HEK293T (cell line): ENCODE measurements at regions not wholly inside any gene's neighbourhood (a gene's known extent, or its start where the extent isn't known, plus 50 kb on each side); places are given as distances from the start of the nearest gene placed in this dataset.
A peak's percentile ranks its signal among the peaks of the same experiment; 100 is the strongest.

Experiments used
- CTCF ChIA-PET: fragments of 350-600 bp; formaldehyde crosslinking; extraction: SDS; loops from one replicate; lab custom pipeline; 2021; ENCODE audit warnings: antibody characterized with exemption, inconsistent platforms; lab: Yijun Ruan, JAX
- POLR2A ChIA-PET: fragments of 350-600 bp; formaldehyde crosslinking; extraction: SDS; loops from one replicate; lab custom pipeline; 2020; ENCODE audit warnings: antibody characterized with exemption, inconsistent platforms; lab: Yijun Ruan, JAX
- DNase-seq: peaks from one replicate; pipeline ENCODE4 v3.0.0; 2012; ENCODE audit warnings: mixed read lengths; ENCODE audit errors: extremely low spot score
- ARNT ChIP-seq: fragments of 450-650 bp; IDR thresholded peaks from 2 replicates; pipeline ENCODE4 v1.6.1; 2017; ENCODE audit warnings: mild to moderate bottlenecking
- BHLHE40 ChIP-seq: fragments of 450-650 bp; IDR thresholded peaks from 2 replicates; pipeline ENCODE4 v1.6.1; 2016; ENCODE audit warnings: mild to moderate bottlenecking, moderate library complexity, borderline replicate concordance
- CTBP1 ChIP-seq: fragments of 450-650 bp; IDR thresholded peaks from 2 replicates; pipeline ENCODE4 v1.6.1; 2016; ENCODE audit warnings: borderline replicate concordance
- ELF4 ChIP-seq: fragments of 450-650 bp; IDR thresholded peaks from 2 replicates; pipeline ENCODE4 v1.6.1; 2017; ENCODE audit warnings: antibody characterized with exemption
- FOXA1 ChIP-seq: fragments of 450-650 bp; IDR thresholded peaks from 2 replicates; pipeline ENCODE4 v1.6.1; 2016; ENCODE audit warnings: mild to moderate bottlenecking
- FOXK2 ChIP-seq: fragments of 450-650 bp; IDR thresholded peaks from 2 replicates; pipeline ENCODE4 v1.6.1; 2016; ENCODE audit warnings: mild to moderate bottlenecking
- FOXM1 ChIP-seq: fragments of 450-650 bp; IDR thresholded peaks from 2 replicates; pipeline ENCODE4 v1.6.1; 2017; ENCODE audit warnings: mild to moderate bottlenecking, borderline replicate concordance
- HDGF ChIP-seq: fragments of 450-650 bp; IDR thresholded peaks from 2 replicates; pipeline ENCODE4 v1.6.1; 2017; ENCODE audit warnings: antibody characterized with exemption, borderline replicate concordance
- L3MBTL2 ChIP-seq: fragments of 450-650 bp; conservative IDR thresholded peaks from 2 replicates; pipeline ENCODE4 v1.6.1; 2016; ENCODE audit warnings: mild to moderate bottlenecking
- LEF1 ChIP-seq: fragments of 450-650 bp; IDR thresholded peaks from 2 replicates; pipeline ENCODE4 v1.6.1; 2017; ENCODE audit warnings: mild to moderate bottlenecking, borderline replicate concordance
- NFRKB ChIP-seq: fragments of 450-650 bp; IDR thresholded peaks from 2 replicates; pipeline ENCODE4 v1.6.1; 2016; ENCODE audit warnings: mild to moderate bottlenecking, moderate library complexity
- SP1 ChIP-seq: fragments of 450-650 bp; IDR thresholded peaks from 2 replicates; pipeline ENCODE4 v1.6.1; 2017
- SUZ12 ChIP-seq: fragments of 450-650 bp; IDR thresholded peaks from 2 replicates; pipeline ENCODE4 v1.6.1; 2016; ENCODE audit warnings: mild to moderate bottlenecking
- TARDBP ChIP-seq: fragments of 450-650 bp; IDR thresholded peaks from 2 replicates; pipeline ENCODE4 v1.6.1; 2016
- ZNF384 ChIP-seq: fragments of 450-650 bp; IDR thresholded peaks from 2 replicates; pipeline ENCODE4 v1.6.1; 2016
- TF ChIP-seq, protein P1 (sequence below): fragments of 450-650 bp; IDR thresholded peaks from 2 replicates; pipeline ENCODE4 v1.6.1; 2016

DNA sequence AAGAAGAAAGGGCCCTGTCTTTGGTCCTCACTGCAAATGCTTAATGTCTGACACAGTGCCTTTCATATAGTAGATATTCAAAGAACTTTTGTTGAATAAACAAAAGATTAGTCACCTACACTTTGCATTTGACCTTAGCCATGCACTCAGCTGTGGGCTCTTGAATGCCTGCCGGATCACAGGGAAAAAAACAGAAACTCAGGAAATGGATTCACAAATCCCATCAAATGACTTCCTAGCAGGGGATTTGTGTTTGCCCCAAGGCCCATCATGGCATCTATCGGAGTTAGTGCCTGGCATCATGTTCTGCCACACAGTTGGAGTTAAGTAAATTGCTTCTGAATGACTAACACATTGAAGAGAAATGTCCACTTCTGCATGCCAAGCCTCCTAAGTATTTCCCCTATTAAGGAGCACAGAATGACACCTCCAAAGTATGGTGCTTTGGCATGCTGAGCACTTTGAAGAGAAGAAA, 72.3 kb upstream of the DST start:
- TF ChIP-seq, protein P1, sequence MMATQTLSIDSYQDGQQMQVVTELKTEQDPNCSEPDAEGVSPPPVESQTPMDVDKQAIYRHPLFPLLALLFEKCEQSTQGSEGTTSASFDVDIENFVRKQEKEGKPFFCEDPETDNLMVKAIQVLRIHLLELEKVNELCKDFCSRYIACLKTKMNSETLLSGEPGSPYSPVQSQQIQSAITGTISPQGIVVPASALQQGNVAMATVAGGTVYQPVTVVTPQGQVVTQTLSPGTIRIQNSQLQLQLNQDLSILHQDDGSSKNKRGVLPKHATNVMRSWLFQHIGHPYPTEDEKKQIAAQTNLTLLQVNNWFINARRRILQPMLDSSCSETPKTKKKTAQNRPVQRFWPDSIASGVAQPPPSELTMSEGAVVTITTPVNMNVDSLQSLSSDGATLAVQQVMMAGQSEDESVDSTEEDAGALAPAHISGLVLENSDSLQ, result no peak
- no peak for TF ChIP-seq L3MBTL2
- no peak for TF ChIP-seq TARDBP
- no peak for TF ChIP-seq ELF4
- no peak for TF ChIP-seq FOXK2
- no peak for TF ChIP-seq ARNT
- no peak for TF ChIP-seq NFRKB
- TF ChIP-seq FOXA1, result no peak
- no peak for TF ChIP-seq CTBP1
- no peak for TF ChIP-seq ZNF384
- TF ChIP-seq SUZ12, result no peak
- no peak for TF ChIP-seq HDGF
- no peak for TF ChIP-seq SP1
- TF ChIP-seq FOXM1, result no peak
- TF ChIP-seq LEF1, result no peak
- TF ChIP-seq BHLHE40, result no peak
- ChIA-PET POLR2A (interaction anchor here (0.6 kb wide), 1 partner anchor 43 kb away, joined by 3 read pairs; no protein-coding TSS in a partner anchor), CTCF (interaction anchor here (0.8 to 0.9 kb wide), 2 partner anchors 43 to 136 kb away, joined by 3 read pairs; no protein-coding TSS in a partner anchor)
- no peak for DNase-seq

GRCh38 chr6:56714273-56714672, 71.6 kb upstream of the DST start:
- no peak for DNase-seq
- TF ChIP-seq L3MBTL2 (no peak), NFRKB (no peak), HDGF (no peak)
- POLR2A ChIA-PET, result no interaction called here
- CTCF ChIA-PET, result interaction anchor here (3.1 kb wide), 1 partner anchor 138 kb away, joined by 18 read pairs; no protein-coding TSS in a partner anchor

DNA sequence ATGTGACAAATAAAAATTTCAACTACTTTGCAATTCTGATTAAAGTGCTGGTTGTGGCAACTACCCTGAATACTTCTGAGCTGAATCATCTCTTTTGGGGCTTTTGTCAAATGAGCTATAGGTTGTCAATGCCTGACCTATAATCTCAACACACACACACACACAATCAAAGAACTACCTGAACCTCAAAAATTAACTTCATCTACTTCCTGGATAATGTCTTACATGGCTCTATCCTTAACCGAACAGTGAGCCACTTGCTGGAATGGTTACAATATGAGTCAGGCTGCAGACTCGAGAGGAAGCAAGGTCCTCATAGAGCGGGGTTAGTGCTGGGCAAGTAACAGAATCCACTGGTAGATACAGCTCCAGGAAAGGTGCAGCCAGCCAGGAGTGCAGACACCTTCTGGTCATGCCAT, 70.6 kb upstream of the DST start:
- DNase-seq, result no peak
- no peak for TF ChIP-seq ELF4
- TF ChIP-seq LEF1, result no peak
- TF ChIP-seq FOXK2, result no peak
- TF ChIP-seq ARNT, result no peak
- no peak for TF ChIP-seq NFRKB
- TF ChIP-seq TARDBP, result no peak
- no peak for TF ChIP-seq L3MBTL2
- TF ChIP-seq HDGF, result no peak
- no peak for TF ChIP-seq BHLHE40
- TF ChIP-seq ZNF384, result no peak
- TF ChIP-seq, protein P1, result no peak
- no peak for TF ChIP-seq CTBP1
- TF ChIP-seq SUZ12, result no peak
- no peak for TF ChIP-seq SP1
- no peak for TF ChIP-seq FOXA1
- TF ChIP-seq FOXM1, result no peak
- POLR2A ChIA-PET, result no interaction called here
- CTCF ChIA-PET, result interaction anchor here (1.0 to 3.1 kb wide), 3 partner anchors 12 to 139 kb away, joined by 3 to 18 read pairs (median 8); no protein-coding TSS in a partner anchor

DNA sequence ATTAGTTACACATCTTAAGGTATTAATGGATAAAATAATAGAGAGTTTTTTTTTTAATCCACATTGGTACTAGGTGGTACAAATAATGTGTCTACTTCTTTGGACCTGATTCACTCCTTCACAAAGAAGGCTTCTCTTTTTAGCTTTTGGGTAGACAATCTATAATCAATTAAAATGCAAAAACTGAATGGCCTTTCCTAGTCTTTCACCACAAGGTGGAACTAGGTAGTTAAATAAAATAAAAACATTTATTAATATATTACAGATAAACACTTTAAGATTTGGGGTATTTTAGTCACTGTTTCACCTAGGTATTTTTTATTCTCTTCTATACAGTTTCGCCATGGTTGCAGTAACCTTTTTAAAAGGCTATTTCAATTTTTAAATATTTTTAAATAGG, 68.3 kb upstream of the DST start:
- TF ChIP-seq HDGF, result no peak
- TF ChIP-seq FOXM1, result no peak
- TF ChIP-seq ZNF384, result no peak
- TF ChIP-seq, protein P1, result no peak
- TF ChIP-seq SP1, result no peak
- no peak for TF ChIP-seq FOXA1
- TF ChIP-seq ELF4, result no peak
- ChIA-PET POLR2A (no interaction called here), CTCF (interaction anchor here (3.1 kb wide), 1 partner anchor 141 kb away, joined by 18 read pairs; no protein-coding TSS in a partner anchor)
- no peak for DNase-seq

- ChIA-PET CTCF (interaction anchor here (0.6 to 1.8 kb wide), 10 partner anchors 15 to 604 kb away, joined by 3 to 11 read pairs (median 3); no protein-coding TSS in a partner anchor), POLR2A (no interaction called here)
Measured at GRCh38 chr6:56709650-56710049, 67.0 kb upstream of the DST start.

GRCh38 chr6:56708810-56709597, 66.3 kb upstream of the DST start:
- POLR2A ChIA-PET, result no interaction called here
- CTCF ChIA-PET, result interaction anchor here (0.6 to 1.8 kb wide), 11 partner anchors 16 to 605 kb away, joined by 3 to 11 read pairs (median 3); no protein-coding TSS in a partner anchor
- TF ChIP-seq SUZ12 (no peak), SP1 (no peak), ELF4 (no peak), FOXA1 (no peak), CTBP1 (no peak), TARDBP (no peak), LEF1 (no peak), BHLHE40 (no peak), HDGF (no peak), FOXK2 (no peak)
- TF ChIP-seq, protein P1, result no peak
- peak; percentile 19 for DNase-seq

More at GRCh38 chr6:56709650-56710049, 67.0 kb upstream of the DST start:
- DNase-seq, result no peak
- TF ChIP-seq FOXK2, result no peak
- TF ChIP-seq SP1, result no peak
- no peak for TF ChIP-seq ELF4
- TF ChIP-seq CTBP1, result no peak
